Breast epithelium (tissue), 4 donors: ENCODE measurements at regions not wholly inside any gene's neighbourhood (a gene's known extent, or its start where the extent isn't known, plus 50 kb on each side); places are given as distances from the start of the nearest gene placed in this dataset.
A peak's percentile ranks its signal among the peaks of the same experiment; 100 is the strongest.

Source experiments
- DNase-seq, 2 donors: peaks; one replicate each; pipeline ENCODE4 v3.0.0-alpha.2; 2019; ENCODE audit warnings: low spot score in 2 of 2
- H3K27ac ChIP-seq, 2 donors: fragments of 200-600 bp; sonication (generic) in 1 of 2; one replicate each; pipeline ENCODE4 v1.5.1; 2016 to 2019; ENCODE audit warnings: mild to moderate bottlenecking in 1 of 2
- H3K27me3 ChIP-seq, 2 donors: fragments of 200-600 bp; sonication (generic) in 1 of 2; one replicate each; pipeline versions ENCODE4 v1.5.1 to v1.6.0; 2017 to 2019; ENCODE audit warnings: control low read depth in 1 of 2, mild to moderate bottlenecking in 1 of 2
- H3K36me3 ChIP-seq: fragments of 200-600 bp; one replicate; pipeline ENCODE4 v1.5.1; 2019
- H3K4me1 ChIP-seq, 2 donors: fragments of 200-600 bp; sonication (generic); one replicate each; pipeline ENCODE4 v1.5.1; 2016 to 2019; ENCODE audit warnings: control low read depth in 1 of 2
- H3K4me3 ChIP-seq, 3 donors: fragments of 200-600 bp; sonication (generic); 1 replicate in 2 of 3; 2 replicates in 1 of 3; pipeline ENCODE4 v1.5.1; 2016 to 2019; ENCODE audit warnings: mild to moderate bottlenecking in 3 of 3, moderate library complexity in 2 of 3
- H3K9me3 ChIP-seq, 2 donors: fragments of 200-600 bp; sonication (generic) in 1 of 2; one replicate each; pipeline ENCODE4 v1.5.1; 2016 to 2019; ENCODE audit warnings: control low read depth in 1 of 2
- POLR2A ChIP-seq: fragments of 450-650 bp; IDR thresholded peaks from one replicate; pipeline ENCODE4 v1.6.1; 2016; ENCODE audit warnings: antibody characterized with exemption, mild to moderate bottlenecking, moderate library complexity
- POLR2AphosphoS5 ChIP-seq, 3 donors: sonication (generic); formaldehyde crosslinking; IDR thresholded peaks; one replicate each; pipeline ENCODE4 v1.6.1; 2017; ENCODE audit warnings: antibody characterized with exemption in 3 of 3
- intact Hi-C: fragments of 100-400 bp; cut with DNase I; formaldehyde crosslinking; loops from one replicate; pipeline ENCODE4 v1.15.1; 2023; ENCODE audit warnings: low total_unique reads
- TF ChIP-seq, protein P1 (sequence below), 3 donors: fragments of 450-650 bp; IDR thresholded peaks; one replicate each; pipeline ENCODE4 v1.5.1; 2016 to 2017; ENCODE audit warnings: antibody characterized with exemption in 3 of 3, mild to moderate bottlenecking in 3 of 3, moderate library complexity in 3 of 3

DNA sequence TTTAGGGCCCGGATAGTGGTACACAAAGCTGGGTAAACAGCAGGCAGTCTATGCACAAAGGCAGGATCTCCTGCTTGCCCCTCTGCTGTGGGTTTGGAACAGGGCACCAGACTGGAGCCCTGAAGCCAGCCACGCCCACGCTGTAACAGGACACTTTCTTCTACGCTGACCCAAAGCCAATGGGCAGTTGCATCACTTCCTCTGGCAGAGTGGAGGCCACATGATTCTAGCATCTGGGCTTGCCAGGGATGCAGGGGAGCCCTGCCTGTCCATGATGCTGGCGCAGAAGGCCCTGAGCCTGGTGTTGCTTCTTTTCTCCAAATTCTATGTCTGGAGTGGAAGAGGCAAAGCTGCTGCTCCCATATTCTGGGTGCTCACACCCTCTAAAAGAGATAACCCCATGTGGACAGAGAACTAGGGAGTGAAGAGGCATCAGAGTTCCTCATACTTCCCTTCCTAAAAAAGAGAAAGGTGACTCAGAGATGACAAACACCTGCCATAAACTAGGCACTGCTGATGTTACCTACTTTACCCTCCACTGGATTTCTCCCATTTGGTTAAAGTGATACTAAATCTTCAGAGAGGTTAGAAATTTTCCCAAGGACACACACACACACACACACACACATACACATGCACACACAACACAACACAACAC, 260.3 kb upstream of the KLF4 start:
- DNase-seq: peak; percentile 77 to 91
- TF ChIP-seq POLR2A (no peak), POLR2AphosphoS5 (IDR thresholded peaks at IDR 0.05) (peak; percentile 72 to 99 (median 96))
- Histone ChIP-seq H3K36me3 (no peaks in the 10 kb centered on the region), H3K9me3 (no peaks in the 10 kb centered on the region), H3K27me3 (no peaks in the 10 kb centered on the region), H3K4me3 (no peak overlapping the region), H3K27ac (peak overlapping the region; percentile 84 to 86), H3K4me1 (peaks cover 11 to 24% of the 10 kb centered on the region in 2 donors)
- intact Hi-C loops: no loop called here

DNA sequence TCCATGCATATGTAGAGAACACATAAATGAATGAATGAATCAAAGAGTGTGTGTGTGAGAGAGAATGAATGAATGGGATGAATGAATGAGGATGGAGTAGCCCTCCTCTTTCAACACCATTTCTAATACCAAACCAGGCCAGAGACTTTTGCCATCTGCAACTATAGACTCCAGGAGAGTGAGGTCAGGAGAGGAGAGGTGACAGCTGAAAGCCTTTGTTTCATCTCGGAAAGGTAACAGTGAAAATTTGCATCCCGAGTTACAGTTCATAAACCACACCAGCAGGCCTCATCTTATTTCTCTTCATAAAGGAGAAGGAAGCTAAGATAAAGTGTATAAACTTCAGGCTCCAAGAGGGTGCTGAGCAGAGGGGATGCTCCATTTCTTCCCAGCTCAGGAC, 255.3 kb upstream of the KLF4 start:
- TF ChIP-seq POLR2A (no peak), POLR2AphosphoS5 (IDR thresholded peaks at IDR 0.05) (no peak)
- TF ChIP-seq, protein P1, sequence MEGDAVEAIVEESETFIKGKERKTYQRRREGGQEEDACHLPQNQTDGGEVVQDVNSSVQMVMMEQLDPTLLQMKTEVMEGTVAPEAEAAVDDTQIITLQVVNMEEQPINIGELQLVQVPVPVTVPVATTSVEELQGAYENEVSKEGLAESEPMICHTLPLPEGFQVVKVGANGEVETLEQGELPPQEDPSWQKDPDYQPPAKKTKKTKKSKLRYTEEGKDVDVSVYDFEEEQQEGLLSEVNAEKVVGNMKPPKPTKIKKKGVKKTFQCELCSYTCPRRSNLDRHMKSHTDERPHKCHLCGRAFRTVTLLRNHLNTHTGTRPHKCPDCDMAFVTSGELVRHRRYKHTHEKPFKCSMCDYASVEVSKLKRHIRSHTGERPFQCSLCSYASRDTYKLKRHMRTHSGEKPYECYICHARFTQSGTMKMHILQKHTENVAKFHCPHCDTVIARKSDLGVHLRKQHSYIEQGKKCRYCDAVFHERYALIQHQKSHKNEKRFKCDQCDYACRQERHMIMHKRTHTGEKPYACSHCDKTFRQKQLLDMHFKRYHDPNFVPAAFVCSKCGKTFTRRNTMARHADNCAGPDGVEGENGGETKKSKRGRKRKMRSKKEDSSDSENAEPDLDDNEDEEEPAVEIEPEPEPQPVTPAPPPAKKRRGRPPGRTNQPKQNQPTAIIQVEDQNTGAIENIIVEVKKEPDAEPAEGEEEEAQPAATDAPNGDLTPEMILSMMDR (IDR thresholded peaks at IDR 0.05): no peak
- intact Hi-C loops: no loop called here
- no peaks in the 10 kb centered on the region for H3K27me3 ChIP-seq

DNA sequence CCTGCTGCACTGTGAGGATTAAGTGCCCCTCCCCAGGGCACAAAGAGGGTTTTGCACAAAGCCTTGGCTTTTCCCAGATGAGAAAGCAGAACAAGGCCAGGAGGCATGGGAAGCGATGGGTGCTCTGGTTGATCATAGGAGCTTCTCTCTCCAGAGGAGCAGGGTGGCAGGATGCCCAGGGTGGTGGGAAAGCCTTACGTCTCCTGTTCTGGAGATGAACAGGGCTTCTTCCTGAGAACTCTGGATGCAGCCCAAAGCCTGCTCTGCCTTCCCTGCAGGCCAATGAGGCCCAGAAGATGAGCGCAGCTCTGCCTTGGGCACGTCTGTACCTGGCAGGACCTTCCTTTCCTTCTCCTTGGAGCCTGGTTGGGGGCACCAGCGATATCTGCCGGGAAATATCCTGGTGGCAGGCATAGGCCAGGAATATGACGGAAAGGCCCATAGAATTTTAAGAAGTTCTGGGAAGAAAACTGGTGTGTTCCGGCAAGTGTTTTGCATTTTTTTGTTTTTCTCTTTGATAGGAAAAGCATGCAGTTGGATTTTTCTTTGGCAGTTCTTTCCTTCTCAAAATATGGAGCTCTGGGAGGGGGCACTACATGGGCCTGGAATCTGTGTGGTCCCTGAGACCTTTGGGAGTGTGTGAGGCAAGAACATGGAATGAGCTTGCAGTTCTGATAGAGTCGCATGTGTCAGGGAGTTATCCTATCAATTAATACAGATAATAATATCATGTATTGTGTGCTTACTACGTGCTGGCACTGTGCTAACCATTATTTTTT, 253.2 kb upstream of the KLF4 start:
- intact Hi-C loops: no loop called here
- no peak overlapping the region for H3K4me3 ChIP-seq
- TF ChIP-seq, protein P1 (IDR thresholded peaks at IDR 0.05): no peak
- TF ChIP-seq POLR2AphosphoS5 (IDR thresholded peaks at IDR 0.05) (no peak), POLR2A (no peak)
- H3K27me3 ChIP-seq: no peaks in the 10 kb centered on the region
- H3K4me1 ChIP-seq: peaks cover 0 to 2% of the 10 kb centered on the region in 2 donors
- no peaks in the 10 kb centered on the region for H3K9me3 ChIP-seq
- H3K36me3 ChIP-seq: no peaks in the 10 kb centered on the region
- no peak for DNase-seq
- H3K27ac ChIP-seq: peak overlapping the region in 1 of 2 donors; percentile 39

More for the DNA sequence above, 255.3 kb upstream of the KLF4 start:
- Histone ChIP-seq H3K4me1 (peaks cover under 1 to 9% of the 10 kb centered on the region in 2 donors), H3K4me3 (no peak overlapping the region), H3K9me3 (no peaks in the 10 kb centered on the region), H3K27ac (no peak overlapping the region), H3K36me3 (no peaks in the 10 kb centered on the region)
- DNase-seq: no peak

DNA sequence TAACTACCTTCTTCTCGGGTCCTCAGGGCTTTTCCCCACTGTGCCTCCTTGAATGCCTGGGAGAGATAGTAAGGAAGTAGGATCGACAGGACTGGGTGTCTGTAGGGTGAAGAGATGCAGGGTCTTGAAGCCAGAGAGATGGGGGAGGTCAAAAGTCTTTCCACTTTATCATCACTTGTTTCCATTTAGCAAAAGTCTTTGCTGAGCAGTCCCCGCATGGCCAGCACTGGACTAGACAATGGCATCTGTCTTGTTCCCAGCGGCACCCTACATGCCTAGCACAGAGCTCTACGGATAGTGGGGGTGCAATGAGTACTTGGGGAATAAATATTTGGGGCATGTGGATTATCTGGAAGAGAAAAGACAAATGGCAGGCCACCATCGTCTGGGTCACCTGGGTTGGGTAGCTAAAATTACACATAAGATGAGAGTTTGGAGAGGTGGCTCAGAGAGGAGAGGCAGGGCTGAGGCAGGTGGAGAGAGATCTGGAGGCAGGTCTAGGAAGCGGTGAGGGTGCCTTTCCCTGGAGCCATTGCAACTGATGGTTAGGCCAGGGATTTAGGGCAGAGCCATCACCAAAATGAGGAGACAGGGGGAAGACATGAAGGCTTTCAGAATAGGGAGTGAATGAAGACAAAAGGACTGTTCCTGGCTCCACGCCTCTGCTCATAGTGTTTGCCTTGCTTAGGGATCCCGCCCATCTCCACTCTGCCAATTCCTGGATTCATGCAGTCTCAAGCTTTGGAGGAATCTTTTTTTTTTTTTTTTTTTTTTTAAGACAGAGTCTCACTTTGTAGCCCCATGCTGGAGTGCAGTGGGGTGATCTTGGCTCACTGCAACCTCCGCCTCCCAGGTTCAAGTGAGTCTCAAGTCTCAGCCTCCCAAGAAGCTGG, 250.8 kb upstream of the KLF4 start:
- intact Hi-C loops: no loop called here
- Histone ChIP-seq H3K4me3 (no peak overlapping the region), H3K27ac (no peak overlapping the region), H3K36me3 (no peaks in the 10 kb centered on the region), H3K4me1 (peaks cover 0 to 2% of the 10 kb centered on the region in 2 donors), H3K27me3 (no peaks in the 10 kb centered on the region), H3K9me3 (no peaks in the 10 kb centered on the region)
- DNase-seq: no peak
- TF ChIP-seq, protein P1 (IDR thresholded peaks at IDR 0.05): no peak
- TF ChIP-seq POLR2A: no peak
- no peak for TF ChIP-seq POLR2AphosphoS5 (IDR thresholded peaks at IDR 0.05)

DNA sequence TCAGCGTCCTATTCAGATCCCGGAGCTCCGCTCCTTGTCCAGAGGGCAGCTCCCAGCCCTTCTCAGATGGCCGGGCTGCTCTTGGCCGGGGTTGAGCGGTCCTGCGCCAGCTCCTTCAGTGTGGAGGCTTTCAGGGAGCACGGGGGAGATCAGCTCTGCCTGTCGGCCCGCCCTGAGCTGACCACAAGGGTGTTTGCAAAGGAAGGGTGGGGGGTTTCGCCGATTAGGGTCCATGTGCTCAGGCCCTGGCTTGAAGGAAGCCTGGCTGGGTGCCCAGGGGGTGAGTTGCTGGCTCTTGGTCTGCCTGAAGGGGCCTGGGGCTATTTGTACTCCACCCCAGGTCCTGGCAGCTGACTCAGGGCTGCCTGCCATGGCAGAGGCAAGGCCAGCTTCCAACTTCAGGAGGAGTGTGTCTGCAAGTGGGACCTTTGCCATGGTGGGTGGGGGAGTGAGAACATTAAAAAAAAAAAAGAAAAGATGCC, 250.1 kb upstream of the KLF4 start:
- intact Hi-C loops: no loop called here
- DNase-seq: peak; percentile 42 to 69
- peak overlapping the region; percentile 58 to 80 for H3K27ac ChIP-seq
- H3K4me1 ChIP-seq: peaks cover 0 to 2% of the 10 kb centered on the region in 2 donors
- H3K27me3 ChIP-seq: no peaks in the 10 kb centered on the region
- no peaks in the 10 kb centered on the region for H3K9me3 ChIP-seq
- TF ChIP-seq, protein P1 (IDR thresholded peaks at IDR 0.05): no peak
- no peak for TF ChIP-seq POLR2A
- TF ChIP-seq POLR2AphosphoS5 (IDR thresholded peaks at IDR 0.05): no peak
- H3K4me3 ChIP-seq: peak overlapping the region in 1 of 3 donors; percentile 33
- H3K36me3 ChIP-seq: no peaks in the 10 kb centered on the region
